Thyroid gland (tissue), 4 donors: ENCODE measurements at regions not wholly inside any gene's neighbourhood (a gene's known extent, or its start where the extent isn't known, plus 50 kb on each side); places are given as distances from the start of the nearest gene placed in this dataset.

Experiments
- POLR2A ChIP-seq, 2 donors: fragments of 450-650 bp; IDR thresholded peaks; one replicate each; pipeline ENCODE4 v1.6.1; 2017; ENCODE audit warnings: antibody characterized with exemption in 2 of 2, mild to moderate bottlenecking in 2 of 2, moderate library complexity in 1 of 2
- TF ChIP-seq, protein P1 (sequence below), 6 experiments: fragments of 200-600 bp in 3 of 6; fragments of 450-650 bp in 3 of 6; sonication (generic) in 3 of 6; IDR thresholded peaks; one replicate each; pipeline ENCODE4 v1.5.1; 2016 to 2019; ENCODE audit warnings: antibody characterized with exemption in 6 of 6, mild to moderate bottlenecking in 2 of 6, inconsistent platforms in 1 of 6, moderate library complexity in 1 of 6

DNA sequence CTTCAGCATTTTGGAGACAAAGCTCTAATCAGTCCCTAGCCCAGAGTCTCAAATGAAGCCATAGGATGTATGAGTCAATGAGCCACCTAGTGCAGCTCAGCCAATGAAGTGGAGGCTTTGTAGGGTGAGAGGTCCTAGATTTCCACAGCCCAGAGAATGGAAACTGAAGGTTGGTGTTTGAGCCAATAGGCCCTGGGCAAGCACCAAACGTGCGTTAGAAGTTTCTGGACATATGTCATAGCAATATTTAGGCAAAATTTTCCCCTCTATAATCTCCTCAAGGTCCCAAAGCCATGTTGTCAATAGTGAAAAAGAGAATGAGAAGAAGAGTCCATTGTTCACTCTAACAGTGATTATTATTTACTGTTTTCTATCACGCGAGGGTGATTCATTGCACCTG lies 361.3 kb downstream of the PLPP3 start:
- TF ChIP-seq, protein P1, sequence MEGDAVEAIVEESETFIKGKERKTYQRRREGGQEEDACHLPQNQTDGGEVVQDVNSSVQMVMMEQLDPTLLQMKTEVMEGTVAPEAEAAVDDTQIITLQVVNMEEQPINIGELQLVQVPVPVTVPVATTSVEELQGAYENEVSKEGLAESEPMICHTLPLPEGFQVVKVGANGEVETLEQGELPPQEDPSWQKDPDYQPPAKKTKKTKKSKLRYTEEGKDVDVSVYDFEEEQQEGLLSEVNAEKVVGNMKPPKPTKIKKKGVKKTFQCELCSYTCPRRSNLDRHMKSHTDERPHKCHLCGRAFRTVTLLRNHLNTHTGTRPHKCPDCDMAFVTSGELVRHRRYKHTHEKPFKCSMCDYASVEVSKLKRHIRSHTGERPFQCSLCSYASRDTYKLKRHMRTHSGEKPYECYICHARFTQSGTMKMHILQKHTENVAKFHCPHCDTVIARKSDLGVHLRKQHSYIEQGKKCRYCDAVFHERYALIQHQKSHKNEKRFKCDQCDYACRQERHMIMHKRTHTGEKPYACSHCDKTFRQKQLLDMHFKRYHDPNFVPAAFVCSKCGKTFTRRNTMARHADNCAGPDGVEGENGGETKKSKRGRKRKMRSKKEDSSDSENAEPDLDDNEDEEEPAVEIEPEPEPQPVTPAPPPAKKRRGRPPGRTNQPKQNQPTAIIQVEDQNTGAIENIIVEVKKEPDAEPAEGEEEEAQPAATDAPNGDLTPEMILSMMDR (IDR thresholded peaks at IDR 0.05): no peak
- TF ChIP-seq POLR2A (IDR thresholded peaks at IDR 0.05): no peak
